GM21360 (cell line): ENCODE measurements at regions not wholly inside any gene's neighbourhood (a gene's known extent, or its start where the extent isn't known, plus 50 kb on each side); places are given as distances from the start of the nearest gene placed in this dataset.
"Not testable (repeated sequence)": the region's sequence is repeated elsewhere in the genome, so short reads cannot be mapped to it uniquely, and the experiment has no call there.

Experiments
- ATAC-seq: cut with Tn5 transposase; IDR thresholded peaks from one replicate; pipeline ENCODE4 v1.9.1; 2021; ENCODE audit warnings: mild to moderate bottlenecking, moderate library complexity; ENCODE audit not compliant: unreplicated experiment

DNA sequence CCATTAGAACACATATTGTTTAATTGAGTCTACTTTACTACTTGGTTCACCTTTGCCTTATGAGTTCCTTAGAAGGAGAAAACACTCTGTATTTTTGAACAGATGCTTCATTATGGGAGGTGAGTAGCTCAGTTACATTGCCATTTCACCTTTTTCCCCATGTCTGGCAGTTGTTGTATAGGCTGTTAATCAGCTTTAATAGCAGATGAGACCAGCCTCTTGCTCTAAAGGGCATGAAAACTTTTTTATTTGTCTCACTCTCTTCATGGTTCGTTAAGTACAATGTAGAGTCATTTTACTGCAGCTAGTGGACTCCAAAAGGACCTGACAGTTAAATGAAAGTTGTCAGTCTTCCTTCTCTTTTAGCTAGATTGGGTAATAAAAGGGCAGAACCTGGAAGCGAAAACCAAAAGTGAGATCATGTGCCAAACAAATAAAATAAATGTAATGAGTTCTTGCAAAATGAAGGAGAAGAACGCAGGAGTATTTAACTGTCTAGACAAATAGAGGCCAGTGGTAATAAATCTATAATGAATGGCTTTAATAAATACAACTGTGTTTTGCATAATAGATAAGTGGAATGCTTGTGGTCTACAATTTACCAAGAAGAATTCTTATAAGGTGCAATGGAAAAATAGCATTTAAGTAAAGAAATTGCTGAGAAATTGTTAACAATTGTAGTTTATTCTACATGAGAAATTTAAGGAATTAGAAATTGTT lies 180.0 kb upstream of the NEGR1 start:
- ATAC-seq, result no peak

DNA sequence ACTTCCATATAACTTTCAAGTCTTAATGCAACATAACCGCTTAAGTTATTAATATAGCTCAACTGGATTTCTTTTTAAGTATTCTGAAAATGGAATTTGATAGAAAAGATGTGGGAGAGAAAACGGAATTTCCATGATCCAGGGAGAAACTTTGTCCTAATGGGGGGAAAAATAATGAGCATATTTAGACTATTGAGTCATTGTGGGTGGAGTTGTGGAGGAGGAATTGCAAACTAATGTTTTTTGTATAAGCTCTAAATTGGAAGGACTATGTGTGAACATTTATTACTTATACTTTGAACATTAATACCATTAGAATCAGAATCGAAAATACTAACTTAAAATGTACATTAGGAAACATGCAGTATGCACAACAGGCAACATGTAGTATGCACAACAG lies 159.9 kb upstream of the NEGR1 start:
- ATAC-seq, result no peak

DNA sequence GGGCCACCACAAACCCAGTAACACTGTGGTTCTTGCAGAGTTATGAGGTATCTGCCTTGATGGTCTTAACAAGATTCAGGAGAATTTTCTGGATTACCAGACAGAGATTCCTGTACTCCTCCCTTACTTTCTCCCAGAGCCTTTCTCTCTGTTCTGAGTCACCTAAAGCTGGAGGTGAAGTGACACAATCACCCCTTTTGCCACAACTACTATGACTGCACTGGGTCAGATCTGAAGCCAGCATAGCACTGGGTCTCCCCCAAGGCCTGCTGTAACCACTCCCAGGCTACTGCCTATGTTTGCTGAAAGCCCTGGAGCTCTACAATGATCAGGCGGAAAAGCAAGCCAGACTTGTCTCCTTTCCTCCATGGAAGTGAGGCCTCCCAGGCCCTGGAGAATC lies 156.7 kb upstream of the NEGR1 start:
- ATAC-seq, result no peak

DNA sequence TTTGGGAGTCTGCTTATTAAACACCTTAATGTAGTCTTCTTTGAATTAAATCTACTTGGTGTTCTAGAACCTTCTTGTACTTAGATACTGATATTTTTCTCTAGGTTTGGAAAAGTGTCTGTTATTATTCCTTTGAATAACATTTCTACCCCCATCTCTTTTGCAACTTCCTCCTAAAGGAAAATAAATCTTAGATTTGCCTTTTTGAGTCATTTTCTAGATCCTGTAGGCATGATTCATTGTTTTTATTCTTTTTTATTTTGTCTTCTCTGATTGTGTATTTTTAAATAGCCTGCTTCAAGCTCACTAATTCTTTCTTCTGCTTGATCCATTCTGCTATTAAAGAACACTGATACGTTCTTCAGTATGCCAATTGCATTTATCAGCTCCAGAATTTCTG lies 155.9 kb upstream of the NEGR1 start:
- ATAC-seq, result no peak

DNA sequence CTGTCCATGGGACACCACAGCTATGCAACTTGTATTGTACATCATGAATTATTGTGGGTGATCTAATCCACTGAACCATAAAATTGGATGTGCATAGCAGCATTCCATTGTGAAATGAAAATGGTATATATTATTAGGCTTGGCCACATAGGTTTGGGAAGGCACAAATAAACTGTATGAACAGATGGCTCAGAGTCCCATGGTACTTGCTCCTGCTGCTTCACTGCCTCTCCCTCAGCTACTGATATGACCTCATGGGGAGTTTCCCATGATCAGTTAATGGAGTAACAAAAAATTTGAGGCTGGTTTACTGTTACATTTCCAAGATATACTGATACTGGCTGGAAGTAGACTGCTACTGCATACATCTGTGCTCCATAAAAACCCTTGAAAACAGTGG lies 152.7 kb upstream of the NEGR1 start:
- peak; percentile 68 for ATAC-seq

DNA sequence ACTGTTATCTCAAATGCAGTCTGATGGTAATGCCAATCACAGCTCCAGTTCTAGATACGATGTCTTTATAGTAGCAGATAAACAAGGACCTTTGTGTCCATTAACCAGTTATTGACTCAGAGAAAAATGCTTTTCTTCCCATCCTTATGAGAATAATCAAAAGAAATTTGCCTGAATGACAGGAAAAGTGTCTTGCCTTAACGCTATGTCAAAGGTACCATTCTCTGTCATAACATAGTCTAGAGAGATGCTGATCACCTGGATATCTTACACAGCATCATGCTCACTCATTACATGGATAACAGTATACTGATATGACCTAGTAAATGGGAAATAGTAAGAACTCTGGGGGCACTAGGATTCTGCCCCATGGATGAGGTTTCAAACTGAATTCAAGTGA lies 151.7 kb upstream of the NEGR1 start:
- ATAC-seq, result no peak

DNA sequence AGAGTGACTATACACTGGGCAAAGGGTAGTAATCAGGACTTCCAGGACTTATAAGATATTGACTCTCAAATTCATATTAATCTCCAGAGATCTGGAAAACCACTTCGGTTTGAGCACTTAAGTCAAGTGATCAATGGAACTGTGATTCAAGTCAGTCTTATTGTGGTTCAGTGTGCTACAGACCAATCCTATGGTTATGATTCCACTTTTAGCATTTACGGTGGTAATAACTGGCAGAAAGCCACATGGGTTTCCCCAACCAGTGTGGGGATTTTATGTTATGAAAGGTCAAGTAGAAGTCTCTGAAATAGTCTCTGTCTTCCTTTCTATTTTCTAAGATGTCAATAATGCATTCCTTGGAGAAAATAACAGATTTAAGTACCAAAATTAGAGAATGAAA lies 151.3 kb upstream of the NEGR1 start:
- ATAC-seq, result peak; percentile 76

DNA sequence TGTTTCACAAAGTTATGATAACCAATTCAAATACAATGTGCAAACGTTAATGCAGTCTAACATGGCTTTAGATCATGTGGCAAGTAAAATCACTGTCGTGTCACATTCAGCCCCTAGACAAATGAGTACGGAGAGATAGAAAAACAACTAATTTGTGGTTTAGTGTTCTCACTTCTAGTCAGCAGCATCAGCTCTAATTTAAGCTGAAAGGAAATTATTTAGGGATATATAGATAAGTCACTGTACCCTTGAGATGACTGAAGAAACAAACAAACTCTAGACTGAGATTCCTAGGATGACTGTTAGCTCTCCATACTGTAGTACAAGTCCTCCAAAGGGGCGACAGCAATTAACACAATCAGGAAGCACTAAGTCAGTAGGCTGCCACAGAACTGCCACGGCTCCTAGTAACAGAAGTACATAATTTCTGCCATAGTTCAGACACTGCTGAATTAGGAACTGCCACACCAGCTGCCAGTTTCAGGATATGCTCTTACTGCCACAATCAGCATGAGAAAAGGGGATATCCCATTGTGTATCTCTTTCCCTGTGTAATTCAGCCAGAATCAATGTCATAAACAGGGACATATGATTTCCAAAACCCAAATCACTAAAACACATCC lies 150.4 kb upstream of the NEGR1 start:
- no peak for ATAC-seq

DNA sequence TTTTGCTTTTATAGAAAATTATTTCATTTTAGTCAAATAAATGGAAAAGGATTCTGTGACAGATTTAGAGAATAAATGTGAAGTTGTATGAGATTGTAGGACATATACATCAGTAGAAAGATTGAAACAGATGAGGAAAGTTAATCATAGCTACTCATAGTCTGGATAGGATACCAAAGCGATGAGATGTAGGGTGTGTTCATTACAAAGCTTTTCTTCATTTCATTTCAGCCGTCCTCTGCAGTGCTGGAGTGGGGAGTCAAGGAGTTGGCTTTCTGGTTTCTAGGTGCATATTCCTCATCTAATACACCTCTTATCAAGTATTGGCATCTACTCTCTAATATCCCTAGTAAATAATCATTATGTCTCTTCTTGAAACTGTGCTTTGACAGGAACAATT lies 149.5 kb upstream of the NEGR1 start:
- no peak for ATAC-seq

DNA sequence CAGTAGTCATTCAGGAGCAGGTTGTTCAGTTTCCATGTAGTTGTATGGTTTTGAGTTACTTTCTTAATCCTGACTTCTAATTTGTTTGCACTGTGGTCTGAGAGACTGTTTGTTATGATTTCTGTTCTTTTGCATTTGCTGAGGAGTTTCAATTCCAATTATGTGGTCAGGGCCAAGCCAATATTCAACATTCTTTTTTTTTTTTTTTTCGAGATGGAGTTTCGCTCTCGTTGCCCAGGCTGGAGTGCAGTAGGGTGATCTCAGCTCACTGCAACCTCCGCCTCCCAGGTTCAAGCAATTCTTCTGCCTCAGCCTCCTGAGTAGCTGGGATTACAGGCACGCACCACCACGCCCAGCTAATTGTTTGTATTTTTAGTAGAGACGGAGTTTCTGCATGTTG lies 145.9 kb upstream of the NEGR1 start:
- not testable (repeated sequence) for ATAC-seq

DNA sequence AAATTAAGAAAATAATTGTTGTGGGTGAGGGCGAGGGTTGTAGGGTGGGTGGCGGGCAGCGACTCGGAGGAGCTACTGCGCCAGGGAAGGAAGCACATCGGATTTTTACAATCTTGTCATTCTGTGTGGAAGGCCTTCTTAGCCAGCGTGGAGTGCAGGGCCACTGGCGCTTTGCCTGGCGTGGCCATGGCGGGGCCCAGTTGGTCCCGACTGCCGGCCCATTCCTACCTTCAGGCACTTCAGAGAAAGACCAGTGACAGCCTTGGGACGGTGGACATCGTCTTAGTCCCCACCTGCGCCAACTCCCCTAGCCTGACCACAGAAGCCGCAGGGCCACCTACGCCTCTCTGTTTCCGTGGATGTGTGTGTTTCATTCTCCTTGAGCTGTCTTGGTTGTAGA lies 136.9 kb upstream of the NEGR1 start:
- no peak for ATAC-seq

DNA sequence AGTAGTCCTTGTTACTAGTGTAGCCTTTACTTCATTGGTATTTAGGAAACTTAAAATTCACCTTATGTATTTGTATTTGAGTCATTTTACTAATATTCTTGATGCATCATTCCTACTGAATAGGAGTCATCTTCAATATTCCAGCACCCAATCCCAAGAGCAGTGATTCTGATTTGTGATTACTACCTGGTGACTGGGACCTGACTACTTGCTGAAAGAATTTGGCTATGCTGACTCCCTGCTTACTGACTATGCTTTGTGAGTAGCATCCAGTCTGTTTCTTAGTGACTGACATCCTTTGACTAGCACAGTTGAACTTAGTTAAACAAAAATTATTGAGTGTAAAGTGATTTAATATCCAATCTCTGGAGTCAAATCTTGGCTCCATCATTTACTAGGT lies 129.9 kb upstream of the NEGR1 start:
- no peak for ATAC-seq

DNA sequence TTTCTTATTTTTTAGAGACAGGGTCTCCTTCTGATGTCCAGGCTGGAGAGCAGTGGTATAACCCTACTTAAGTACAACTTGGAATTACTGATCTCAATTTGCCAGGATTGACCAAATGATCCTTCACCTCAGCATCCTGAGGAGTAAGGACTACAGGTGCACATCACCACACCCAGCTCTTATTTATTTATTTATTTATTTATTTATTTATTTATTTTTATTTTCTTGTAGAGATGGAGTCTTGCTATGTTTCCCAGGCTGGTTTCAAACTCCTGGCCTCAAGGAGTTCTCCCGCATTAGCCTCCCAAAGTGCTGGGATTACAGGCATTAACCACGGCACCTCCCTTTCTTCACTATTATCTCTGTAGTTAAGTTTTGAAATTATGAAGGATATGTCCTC lies 117.5 kb upstream of the NEGR1 start:
- ATAC-seq, result no peak

DNA sequence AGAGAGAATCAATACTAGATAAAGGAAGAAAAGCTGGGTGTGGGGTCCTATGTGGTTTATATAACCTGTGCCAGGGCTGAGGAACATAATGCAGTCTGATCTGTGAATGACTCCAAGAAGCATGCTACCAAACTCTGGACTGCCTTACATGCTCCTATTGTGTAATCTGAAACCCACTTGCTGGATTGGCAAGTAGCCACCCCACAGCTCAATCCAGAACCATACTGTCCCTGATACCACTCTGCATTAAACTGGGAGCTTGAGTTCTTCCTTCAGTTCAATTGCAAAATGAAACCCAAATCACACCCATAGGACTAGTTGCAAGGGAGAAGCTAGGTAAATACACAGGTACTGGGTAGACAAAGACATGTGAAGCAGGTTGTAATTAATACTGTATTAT lies 115.4 kb upstream of the NEGR1 start:
- ATAC-seq, result no peak

DNA sequence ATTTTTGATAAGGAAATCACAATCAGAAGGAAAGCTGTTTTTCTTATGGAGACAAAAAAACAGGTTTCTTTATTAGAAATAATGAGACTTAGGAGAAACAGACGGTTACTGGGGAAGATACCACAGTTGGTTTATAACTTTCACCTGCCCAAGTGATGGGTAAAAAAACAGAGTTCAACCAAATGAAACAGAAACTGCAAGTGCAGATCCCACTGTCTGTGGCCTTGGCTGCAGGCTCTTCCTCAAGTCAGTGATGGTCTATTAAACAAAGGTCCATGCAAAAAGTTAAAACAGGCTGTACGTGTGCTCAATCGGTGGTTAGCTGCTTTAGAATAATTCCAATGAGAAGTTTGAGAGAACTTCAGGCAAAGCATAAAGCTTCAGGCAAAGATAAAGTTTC lies 112.1 kb upstream of the NEGR1 start:
- ATAC-seq, result no peak

DNA sequence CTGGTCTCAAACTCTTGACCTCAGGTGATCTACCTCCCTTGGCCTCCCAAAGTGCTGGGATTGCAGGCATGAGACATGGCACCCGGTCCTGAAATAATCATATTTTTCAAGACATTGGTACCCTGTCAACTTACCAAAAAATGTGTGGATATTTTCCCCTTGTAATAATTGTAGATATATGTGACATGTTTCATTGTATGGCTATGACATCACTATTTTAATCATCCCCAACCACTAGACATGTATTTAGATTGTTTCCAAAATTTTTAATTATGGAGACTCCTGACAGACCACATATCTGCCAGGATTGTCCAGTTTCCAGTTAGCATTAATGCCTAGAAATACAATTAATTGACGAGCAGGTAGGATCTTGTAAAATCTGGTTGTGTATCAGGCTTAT lies 96.7 kb upstream of the NEGR1 start:
- no peak for ATAC-seq

DNA sequence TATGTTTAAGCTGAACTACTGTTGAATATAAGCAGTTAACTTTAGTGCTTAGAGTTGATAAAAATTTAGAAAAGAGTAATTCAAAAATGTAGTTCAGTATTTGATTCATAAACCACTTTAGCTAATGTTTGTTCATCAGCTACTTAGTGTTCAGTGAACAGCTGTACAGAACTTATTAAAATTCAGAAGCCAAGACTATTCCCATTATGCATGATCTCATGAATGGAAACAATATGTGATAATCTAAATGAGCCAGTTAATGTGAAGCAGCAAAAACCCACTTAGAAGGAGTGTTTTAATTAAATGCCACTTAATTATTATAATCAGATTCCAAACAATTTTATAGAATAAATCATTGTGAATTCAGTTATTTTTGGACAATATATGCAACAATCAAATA lies 92.9 kb upstream of the NEGR1 start:
- ATAC-seq, result no peak

DNA sequence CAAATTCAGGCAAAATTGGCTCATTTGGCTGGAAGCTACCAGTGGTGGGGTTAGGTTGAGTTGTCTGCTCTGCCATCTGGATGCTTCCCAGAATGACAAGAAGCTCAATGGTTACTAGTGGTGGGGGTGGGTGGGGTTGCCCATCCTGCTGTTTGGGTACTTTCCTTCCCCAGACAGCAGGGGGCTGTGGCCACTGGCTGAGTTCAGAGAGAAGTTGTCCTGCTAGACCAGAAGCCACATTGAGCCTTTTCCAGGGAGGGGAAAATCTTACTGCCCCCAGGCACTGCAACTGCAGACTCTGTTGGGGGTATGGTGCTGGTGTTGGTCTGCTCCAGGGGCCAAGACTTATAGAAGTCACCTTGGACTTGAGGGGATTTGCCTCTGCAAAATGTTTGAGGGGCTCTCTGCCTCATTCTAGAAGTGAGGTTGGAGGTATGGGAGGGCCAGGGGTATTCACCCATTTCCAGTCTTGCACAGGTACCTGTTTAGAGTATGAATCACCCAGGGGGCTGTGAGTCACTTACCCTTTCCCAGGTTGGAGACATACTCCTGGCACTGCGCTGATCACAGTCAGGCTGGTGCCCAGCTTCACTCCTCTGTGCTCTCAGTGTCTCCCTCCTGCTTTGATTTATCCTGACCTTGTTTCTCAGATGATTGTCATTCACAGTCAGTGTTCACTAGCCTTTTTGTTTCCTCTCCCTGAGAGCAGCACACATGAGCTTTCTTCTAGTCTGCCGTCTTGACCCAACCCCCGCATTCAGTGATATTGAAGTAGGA lies 89.1 kb upstream of the NEGR1 start:
- no peak for ATAC-seq

DNA sequence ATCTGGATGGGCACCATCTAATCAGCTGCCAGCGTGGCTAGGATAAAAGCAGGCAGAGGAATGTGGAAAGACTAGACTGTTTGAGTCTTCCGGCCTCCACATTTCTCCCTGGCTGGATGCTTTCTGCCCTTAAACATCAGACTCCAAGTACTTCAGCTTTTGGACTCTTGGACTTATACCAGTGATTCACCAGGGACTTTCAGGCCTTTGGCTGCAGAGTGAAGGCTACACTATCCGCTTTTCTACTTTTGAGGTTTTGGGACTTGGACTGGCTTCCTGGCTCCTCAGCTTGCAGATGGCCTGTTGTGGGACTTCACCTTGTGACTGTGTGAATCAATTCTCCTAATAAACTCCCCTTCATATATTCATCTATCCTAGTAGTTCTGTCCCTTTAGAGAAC lies 88.5 kb upstream of the NEGR1 start:
- ATAC-seq, result not testable (repeated sequence)

DNA sequence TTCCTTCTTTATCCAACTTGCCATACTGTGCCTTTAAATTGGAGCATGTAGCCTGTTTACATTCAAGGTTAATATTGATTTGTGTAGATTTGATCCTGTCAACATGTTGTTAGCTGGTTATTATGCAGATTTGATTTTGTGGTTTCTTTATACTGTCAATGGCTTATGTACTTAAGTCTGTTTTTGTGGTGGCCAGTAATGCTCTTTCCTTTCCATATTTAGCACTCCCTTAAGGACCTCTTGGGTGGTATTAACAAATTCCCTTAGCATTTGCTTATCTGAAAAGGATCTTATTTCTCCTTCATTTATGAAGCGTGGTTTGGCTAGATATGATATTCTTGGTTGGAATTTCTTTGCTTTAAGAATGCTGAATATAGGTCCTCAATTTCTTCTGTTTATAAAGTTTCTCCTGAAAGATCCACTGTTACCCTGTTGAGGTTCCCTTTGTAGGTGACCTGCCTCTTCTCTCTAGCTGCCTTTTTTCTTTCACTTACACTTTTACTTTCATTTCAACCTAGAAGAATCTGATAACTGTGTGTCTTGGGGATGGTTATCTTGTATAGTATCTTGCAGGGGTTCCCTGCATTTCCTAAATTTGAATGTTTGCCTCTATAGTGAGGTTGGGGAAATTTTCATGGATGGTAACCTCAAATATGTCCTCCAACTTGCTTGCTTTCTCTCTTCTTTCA lies 86.9 kb upstream of the NEGR1 start:
- ATAC-seq, result no peak

DNA sequence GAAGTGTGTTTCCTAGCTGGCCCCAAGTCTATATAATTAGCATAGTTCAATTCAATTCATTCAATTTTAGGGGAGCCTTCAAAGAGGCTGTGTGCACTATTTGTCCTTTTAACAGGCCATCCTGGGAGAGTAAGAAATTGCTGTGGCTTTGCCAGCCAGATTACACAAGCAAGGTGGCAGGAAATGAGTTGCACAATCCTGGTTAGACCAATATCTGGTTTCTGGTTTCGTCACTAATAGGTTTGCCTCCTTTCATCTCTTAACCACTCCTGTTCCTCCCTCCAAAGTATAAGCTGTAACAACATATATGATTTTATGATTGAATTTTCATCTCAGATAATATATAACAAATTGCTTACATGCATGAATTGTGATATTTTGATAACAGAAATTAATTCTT lies 84.1 kb upstream of the NEGR1 start:
- no peak for ATAC-seq

DNA sequence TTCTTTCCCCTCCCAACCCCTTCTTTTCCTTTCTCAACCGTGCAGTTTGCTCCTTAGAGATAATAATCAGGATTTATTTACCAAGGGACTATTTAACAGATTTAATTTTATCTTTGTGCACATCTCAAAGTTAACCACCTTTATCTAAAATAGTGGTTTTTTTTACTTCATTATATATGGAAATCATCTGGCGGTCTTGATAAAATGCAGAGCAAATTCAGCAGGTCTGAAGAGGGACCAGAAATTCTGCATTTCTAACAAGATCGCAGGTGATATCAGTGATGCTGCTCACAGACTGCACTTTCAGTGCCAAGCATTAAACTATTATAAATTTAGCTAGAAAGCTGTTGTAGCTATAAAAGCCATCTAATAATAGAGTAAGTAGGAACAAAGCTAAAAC lies 83.4 kb upstream of the NEGR1 start:
- ATAC-seq, result no peak
